ENCODE measurements at regions not wholly inside any gene's neighbourhood (a gene's known extent, or its start where the extent isn't known, plus 50 kb on each side); places are given as distances from the start of the nearest gene placed in this dataset.

DNA sequence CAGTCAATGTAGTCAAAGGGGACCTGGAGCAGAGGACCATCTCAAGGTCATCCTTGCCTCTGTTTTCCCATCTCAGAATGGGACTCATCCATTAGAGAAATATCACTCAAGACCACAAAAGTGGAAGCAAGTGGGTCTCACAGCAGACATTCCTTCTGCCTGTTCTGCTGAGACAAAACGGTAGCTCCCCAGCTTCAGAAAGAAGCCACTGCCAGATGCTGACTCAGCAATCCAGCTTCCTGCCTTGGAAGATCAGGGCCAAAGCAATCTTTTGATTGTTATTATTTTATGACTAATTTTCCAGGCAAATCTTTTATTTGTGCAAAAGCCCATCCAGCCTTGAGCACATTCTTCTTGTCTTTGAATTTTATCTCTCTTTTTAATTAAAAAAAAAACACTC is 86.8 kb downstream of the CCT6B start:
- no peak for DNase-seq

DNA sequence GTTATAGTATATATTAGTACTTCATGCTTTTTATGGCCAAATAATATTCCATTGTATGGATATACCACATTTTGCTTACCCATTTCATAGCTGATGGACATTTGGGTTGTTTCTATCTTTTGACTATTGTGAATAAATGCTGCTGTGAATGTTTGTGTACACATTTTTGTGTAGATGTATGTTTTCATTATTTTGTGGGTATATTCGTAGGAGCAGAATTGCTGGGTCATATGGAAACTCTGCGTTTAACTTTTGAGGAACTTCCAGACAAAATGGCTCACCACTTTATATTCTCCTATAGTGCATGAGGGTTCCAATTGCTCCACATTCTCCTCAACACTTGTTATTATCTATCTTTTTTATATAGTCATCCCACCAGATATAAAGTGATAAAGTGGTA is 88.6 kb downstream of the CCT6B start:
- no peak for DNase-seq

DNA sequence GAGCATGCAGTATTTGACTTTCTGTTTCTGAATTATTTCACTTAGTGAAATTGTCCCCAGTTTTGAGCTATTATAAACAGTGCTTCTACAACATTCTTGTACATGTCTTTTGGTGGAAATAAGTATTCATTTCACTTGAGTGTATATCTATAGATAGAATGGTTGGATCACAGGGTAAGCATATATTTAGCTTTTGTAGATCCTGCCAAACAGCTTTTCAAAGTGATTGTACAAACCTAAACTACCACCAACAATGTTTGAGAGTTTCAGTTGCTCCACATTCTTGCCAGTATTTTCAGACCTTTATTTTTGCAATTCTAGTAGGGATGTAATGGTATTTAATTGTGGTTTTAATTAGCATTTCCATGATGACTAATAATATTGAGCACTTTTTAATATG is 91.6 kb downstream of the CCT6B start:
- DNase-seq = no peak

DNA sequence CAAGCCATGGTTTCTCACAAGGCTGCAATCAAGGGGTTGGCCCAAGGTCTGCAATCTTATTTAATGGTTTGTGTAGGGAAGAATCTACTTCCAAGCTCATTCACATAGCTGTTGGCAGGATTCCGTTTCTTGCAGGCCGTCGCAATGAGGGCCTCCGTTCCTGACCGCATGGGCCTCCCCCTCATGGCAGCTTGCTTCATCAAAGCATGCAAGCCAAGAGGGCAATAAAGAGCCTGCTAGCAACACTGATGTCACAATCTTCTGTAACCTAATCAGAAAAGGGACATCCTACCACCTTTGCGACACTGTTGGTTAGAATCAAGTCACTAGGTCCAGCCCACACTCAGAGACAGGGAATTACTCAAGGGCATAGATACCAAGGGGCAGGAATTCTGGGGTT is 95.5 kb downstream of the CCT6B start:
- DNase-seq = no peak

DNA sequence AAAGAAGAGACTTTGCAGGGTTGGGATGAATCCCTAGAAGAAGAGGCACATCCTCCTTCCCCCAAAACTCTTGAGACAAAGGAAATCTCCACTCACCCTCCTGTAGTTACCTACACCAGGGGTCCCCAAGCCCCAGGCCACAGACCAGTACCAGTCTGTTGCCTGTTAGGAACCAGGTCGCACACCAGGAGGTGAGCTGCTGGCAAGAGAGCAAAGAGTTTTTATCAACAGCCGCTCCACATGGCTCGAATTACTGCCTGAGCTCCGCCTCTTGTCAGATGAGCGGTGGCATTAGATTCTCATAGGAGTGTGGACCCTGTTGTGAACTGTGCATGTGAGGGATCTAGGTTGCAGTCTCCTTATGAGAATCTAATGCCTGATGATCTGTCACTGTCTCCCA is 98.9 kb downstream of the CCT6B start:
- DNase-seq = no peak

DNA sequence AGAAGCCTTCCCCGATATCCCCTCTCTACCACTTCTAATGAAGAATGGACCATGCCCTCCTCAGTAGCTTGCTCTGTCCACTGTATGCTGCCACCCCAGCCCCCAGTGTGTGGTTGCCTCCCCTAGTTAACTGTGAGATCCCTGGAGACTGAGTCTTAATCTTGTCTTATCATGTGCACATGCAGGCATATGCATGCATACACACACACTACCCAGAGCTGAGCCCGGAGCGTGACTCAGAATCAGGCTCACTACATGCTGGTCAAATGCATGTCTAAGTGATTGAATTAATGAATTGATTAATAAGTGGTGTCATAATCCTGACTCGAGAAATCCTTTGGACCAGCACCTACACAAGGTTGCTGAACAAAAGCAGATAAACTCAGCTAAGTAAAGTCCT is 99.4 kb downstream of the CCT6B start:
- DNase-seq = no peak

DNA sequence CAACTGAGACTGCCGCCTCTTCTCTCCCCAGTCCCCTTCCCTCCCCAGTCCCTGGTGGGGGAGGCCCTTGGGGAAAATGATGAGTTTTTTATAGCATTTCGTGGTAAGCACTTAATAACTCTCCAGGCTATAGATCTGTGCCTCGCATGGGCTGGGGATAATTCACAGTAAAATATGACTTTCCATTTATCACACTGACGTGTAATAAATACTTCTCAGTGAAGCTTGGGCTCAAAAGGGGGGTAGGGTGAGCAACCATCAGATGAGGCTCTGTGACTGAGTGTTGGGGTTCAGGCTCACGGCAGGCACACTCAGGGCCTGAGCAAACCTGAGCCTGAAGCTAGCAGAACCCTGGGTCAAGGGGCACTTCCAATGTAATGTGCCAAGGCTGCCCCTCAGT is 101.6 kb downstream of the CCT6B start:
- DNase-seq = no peak

DNA sequence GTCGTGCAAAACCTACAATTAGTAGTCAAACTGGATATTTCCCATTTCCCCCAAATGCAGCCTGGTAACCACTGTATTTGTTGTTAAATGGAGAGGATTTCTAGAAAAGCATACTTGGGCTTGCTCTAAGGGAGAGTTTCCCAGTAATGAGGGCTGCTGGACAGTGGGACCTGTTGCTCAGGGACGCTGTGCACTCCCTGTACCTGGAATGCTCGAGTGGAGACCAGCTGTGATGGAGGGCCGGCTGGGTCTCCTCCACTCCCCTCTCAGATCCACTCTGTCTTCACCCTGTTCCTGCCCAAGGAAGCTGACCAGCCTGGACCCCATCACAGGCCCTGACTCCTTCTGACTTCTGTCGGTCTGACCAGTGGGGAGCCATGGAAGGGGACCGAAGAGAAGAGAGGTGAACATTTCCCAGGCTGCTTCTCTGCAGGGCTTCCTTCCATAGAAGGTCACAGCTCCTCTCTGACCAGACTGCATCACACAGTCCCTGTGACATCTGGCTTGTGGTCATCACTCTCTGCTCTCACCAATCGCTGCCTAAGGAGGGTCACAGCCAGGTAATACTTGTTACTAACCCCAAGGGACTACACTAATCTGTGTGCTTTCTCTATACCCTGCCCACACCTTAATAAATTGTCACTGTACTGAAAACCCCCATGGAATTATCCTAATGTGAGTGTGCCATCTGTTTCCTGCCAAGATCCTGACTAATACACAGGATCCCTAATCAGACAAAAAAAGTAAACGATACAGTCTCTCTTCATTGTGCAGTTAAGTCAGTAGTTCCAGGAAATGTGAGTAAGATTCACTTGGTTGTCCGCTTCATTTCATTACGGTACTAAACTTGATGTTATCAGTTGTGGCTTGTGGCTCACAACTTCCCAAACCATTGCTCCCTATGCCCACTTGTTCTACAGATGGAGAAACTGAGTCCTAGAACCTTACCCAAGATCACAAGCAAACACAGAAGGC is 102.4 kb downstream of the CCT6B start:
- DNase-seq = no peak

DNA sequence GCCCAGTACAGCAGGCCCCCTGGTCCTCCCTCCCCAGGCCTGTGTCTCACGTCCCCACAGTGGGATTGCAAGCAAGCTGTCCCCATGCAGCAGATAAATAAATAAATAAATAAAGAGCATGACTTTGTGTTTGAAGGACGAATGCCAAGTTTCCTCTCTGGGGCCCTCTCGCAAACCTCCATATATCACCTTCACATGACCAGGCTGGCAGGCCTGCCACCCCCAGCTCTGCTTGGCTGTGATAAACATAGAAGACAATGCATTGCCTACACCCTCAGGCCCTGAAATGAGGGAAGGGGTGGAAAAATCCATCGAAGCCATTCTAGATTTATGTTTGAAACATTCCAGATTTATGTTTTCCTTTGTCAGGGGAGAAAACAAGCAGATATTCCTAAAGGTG is 107.3 kb downstream of the CCT6B start:
- no peak for DNase-seq

DNA sequence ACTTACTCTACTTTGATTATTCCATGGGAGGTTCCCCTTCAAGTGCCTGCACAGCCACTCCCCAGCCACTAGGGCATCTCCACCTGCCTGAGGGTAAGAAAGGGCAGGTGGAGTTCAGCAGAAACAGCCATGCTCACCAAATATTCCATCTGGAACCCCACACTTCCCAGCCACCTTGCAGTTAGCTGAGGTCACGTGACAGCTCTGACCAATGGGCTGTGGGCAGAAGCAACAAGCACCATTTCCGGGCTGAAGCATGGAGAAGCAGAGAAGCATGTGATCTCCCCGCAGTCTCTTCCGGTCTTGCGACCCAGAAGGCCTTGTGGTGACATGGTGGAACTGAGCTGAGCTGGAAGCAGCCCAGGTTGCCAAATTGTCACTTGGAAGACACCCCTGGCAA is 108.6 kb downstream of the CCT6B start:
- DNase-seq = no peak

DNA sequence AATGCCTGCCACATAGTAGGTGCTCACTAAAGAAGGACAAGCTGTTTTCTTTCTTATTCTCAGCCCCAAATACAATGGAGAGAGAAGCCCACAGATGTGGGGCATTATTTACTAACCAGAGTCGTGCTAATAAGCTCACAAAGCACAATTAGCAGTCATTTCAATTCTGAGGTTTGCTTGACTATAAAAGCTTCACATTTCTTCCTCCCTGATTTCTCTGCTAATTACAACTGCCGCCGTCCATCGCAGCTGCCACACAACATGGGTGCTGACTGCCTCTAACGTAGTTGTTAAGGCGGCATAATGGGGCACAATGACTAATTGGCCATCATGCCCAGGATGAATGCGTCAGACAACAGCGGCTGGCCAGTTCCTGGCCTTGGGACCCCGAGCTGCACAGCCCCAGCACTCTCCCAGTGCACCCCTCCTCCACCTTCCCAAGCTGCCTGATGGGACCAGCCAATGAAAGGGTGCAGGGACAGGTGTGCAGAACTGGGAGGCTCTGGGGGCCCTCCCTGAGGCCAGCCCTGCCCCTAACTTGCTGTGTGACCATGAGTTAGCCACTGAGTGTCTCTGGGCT is 109.2 kb downstream of the CCT6B start:
- no peak for DNase-seq

DNA sequence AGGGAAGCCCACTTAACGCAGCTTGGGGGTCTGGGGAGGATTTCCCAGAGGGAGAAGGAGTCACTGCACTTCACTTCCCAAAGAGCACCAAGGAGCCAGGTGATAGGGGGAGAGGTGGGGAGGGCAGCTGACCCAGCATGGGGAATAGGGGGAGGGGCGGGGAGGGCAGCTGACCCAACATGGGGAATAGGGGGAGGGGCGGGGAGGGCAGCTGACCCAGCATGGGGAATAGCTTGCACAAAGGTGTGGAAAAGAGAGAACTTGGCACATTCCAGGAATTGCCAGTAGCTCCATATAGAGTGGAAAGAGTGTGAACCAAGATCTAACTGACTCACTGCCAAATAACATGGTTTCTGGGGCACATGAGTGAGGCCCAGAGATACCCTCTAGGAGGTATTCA is 110.3 kb downstream of the CCT6B start:
- no peak for DNase-seq

DNA sequence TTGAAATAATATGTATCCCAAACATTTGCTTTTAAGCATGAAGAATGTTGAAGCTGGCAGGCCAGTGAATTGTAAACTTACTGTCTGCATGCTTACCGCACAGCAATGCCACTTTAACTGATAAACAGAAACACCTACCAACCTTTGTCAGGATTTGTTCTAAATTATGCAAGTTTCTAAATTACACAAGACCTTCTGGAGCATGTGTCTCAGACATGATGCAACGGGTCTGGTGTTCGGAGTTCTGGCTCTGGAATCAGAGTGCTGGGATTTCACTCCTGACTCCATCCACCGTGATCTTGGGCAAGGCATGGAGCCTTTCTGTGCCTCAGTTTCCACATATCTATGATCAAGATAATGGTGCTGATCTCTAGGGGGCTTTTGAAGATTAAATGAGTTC is 111.2 kb downstream of the CCT6B start:
- no peak for DNase-seq

DNA sequence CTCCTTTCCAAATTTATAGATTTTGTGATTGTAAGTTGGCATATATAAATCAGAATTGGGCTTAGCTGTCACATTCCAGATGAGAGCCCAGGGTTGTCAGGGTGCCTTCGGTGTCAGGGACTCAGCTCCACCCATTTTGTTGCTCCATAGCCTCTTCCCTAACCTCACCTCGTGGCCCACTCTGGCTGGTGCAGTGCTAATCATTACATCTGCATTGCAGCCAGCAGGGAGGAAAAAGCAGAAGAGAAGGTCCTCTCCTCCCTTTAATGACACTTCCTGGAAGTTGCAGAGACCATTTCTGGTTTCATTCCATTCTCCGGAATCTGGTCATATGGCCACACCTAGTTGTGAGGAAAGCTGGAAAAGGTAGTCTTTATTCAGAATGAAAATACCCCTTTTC is 113.3 kb downstream of the CCT6B start:
- DNase-seq = no peak

DNA sequence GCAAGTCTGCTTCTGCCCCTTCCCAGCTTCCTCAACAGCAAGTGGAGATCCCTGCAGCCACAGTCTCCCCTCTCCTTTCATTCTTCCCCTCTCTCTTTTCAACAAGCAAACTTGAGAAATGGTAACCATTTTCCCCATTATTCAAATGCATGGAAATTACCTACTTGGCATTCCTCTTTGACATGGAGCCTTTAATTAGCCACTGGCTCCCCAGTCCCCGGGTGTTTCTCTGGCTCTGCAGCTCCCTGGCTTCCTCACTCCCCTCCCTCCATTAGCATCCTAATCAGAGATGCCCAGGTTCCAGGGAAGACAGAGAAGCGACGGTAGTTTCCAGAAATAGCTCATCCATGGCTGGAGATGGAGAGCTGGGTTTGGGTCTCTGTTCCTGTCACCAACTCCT is 116.0 kb downstream of the CCT6B start:
- DNase-seq = no peak

DNA sequence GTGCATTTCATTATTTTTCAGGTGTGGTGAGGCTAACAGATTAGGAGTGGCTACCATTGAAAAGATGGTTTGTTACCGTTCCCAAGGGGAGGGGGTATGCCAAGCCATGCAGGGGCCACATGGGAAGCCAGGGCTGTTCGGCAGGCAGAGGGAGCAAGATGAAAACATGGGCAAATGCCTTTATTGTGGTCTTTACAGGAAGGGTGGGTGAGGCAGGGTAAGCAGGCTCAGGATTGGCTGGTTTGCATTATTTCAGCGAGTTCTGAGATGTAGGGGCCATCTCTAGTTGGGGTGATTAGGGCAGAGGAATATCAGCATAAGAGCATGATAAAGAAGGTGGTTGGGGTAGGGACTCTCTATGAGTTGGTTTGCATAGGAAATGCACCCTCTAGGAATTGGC is 117.6 kb downstream of the CCT6B start:
- DNase-seq = no peak

DNA sequence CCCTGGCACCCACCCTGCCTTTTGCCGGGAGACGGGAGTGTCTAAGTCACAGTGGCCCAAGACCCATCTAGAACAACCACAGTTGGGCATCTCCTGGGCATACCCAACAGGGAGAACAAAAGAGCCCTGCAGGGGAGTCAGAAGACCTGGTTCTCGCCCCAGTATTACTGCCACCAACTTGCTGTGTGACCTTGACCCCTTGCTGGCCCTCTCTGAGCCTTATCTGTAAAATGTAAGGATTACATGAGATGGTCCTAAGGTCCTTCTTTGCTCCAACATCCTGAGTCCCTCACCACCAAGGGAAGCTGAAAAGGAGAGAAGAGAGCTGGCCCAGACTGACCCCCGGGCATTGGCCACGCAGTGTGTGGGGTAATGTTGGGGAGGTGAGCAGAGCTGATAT is 119.0 kb downstream of the CCT6B start:
- DNase-seq = no peak

DNA sequence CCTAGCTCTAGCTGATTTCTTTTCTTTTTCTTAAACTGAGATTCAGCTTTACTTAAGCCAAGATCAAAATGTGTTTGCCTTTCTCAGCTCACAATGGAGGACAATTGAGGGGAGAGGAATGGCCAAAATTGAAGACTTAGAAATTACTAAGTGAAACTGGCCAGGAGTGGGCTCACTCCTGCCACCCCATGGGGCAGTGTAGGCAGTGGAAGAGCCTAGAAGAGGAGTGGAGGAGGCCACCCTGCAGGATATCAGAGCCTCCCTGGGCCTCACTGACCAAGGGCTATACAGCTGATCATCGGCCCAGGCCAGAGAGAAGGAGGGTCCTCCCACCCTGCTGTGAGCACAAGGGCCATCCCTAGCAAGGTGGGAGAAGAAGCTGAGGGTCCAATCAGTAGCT is 119.8 kb downstream of the CCT6B start:
- DNase-seq = no peak

DNA sequence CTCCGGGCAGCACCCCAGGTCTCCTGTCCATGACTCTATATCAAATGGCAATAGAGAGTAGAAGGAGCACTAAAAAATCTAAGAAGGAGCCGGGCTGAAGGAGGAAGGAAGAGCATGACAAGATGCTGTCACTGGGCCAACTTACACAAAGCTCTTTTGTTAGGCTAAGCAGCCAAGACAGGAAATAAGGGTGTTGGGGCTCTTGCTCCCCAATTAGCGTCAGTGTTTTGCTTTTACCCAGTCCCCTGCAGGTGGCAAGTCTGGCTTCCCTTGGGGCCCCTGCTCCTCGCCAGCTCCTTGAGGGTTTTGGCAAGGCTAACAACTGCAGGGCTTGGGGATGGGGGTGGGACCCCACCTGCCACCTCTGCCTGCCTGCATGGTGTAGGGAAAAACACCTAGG is 120.5 kb downstream of the CCT6B start:
- DNase-seq = no peak

DNA sequence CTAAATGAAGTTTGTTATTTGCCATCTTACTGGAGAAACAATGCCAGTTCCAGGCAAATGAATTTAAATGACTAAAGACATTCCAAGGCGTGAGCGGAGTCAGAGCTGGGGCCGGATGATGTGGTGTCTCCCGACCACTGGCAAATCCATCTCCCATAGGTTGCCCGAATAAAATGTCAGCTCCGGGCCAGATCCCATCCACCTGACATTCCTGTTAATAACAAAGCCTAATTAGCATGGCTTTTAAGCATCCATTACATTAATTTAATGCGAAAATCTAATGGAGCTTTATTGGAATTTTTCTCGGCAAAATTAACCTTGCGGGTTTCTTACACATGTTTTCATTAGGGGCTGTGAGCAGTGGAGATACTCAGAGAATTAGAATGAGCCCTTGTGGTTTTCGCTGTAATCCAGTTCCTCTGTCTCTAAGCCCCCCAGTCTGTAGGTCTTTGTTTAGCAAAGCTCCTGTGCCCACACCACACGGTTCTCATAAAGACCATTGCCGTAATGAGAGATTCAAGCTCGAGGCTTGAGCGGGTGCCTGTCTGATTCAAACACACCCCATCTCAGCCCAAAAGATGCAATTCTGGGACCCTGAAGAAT is 123.3 kb downstream of the CCT6B start:
- DNase-seq = no peak

DNA sequence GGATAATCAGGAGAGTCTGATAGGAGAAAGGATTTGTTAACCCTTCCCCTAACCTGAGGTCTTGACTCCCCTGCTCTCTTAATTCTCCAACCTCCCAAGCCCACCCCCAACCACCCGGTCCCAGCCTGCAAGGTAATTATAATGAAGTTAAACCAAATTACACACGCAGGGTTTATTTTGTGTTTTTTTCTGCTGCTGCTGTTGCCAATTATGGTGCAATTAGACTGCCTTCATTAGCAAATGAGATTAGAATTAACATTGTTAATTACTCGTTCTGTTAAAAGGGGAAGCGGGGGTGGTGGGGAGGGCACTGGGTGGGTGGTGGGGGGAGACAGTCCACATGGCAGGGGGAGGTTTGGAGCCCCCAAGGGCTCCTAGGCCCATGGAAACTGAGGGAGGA is 128.9 kb downstream of the CCT6B start:
- no peak for DNase-seq

DNA sequence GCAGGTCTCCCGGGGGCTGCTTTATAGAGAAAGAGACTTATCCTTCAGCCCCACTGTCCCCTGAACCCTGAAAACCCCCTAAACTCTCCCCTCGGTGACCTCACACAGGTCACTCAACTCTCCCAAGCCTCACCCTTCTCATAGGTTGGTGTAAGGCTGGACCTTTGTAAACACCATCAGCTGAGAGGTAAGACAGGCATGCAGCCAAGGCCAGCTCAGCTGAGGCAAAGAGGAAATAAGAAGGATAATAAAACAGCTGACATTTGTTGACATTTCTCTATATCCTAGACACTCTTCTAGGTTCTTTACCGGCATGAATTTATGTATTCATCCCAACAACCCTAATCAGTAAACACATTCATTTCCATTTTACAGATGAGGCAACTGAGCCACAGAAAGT is 134.3 kb downstream of the CCT6B start:
- no peak for DNase-seq

DNA sequence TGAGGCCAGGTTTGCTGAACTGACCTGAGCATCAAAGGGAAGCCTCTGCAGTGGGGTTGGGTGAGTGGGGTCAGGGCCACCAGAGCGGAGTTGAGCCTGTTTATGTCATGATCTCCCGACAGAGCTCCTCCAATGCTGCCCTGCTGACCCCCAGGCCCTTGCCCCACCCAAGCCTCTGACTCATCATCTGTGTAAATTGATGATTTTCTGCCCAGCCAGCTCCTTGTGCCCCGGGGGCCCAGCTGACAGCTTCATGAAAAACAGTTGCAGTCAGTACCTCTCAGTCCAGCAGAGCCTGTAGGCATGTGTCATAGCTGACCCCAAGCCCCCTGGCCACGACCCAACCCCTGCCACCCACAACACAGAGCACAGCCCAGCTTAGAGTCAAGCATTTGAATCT is 134.9 kb downstream of the CCT6B start:
- DNase-seq = no peak
